Heart left ventricle (tissue), 16 donors: ENCODE measurements at regions not wholly inside any gene's neighbourhood (a gene's known extent, or its start where the extent isn't known, plus 50 kb on each side); places are given as distances from the start of the nearest gene placed in this dataset.

ENCODE experiments used
- ATAC-seq, 4 donors: fragments of 200-7000 bp; cut with Tn5 transposase; one replicate each; pipeline ENCODE4 v1.9.1; 2020 to 2022; ENCODE audit warnings: moderate library complexity in 4 of 4, mild to moderate bottlenecking in 3 of 4, moderate number of reproducible peaks in 1 of 4
- DNase-seq, 5 donors: peaks; one replicate each; pipeline ENCODE4 v3.0.0-alpha.2; 2020
- H3K27ac ChIP-seq, 12 donors: fragments of 200-600 bp; sonication (generic) in 4 of 12; one replicate each; pipeline versions ENCODE4 v1.5.0 to v1.8.0; 2016 to 2022; ENCODE audit warnings: mild to moderate bottlenecking in 2 of 12
- H3K27me3 ChIP-seq, 9 donors: fragments of 200-600 bp; sonication (generic) in 2 of 9; one replicate each; pipeline versions ENCODE4 v1.5.1 to v1.8.0; 2016 to 2022; ENCODE audit warnings: mild to moderate bottlenecking in 3 of 9
- H3K36me3 ChIP-seq, 9 donors: fragments of 200-600 bp; sonication (generic) in 2 of 9; one replicate each; pipeline versions ENCODE4 v1.5.0 to v1.8.0; 2018 to 2022; ENCODE audit warnings: mild to moderate bottlenecking in 2 of 9
- H3K4me1 ChIP-seq, 12 donors: fragments of 200-600 bp; sonication (generic) in 4 of 12; one replicate each; pipeline versions ENCODE4 v1.5.0 to v1.8.0; 2016 to 2022; ENCODE audit warnings: mild to moderate bottlenecking in 3 of 12
- H3K4me3 ChIP-seq, 12 donors: fragments of 200-600 bp; sonication (generic) in 4 of 12; one replicate each; pipeline versions ENCODE4 v1.5.0 to v1.8.0; 2017 to 2022; ENCODE audit warnings: mild to moderate bottlenecking in 9 of 12, moderate library complexity in 4 of 12
- H3K9me3 ChIP-seq, 12 donors: fragments of 200-600 bp; sonication (generic) in 4 of 12; one replicate each; pipeline versions ENCODE4 v1.5.0 to v1.8.0; 2016 to 2022; ENCODE audit warnings: mild to moderate bottlenecking in 1 of 12
- POLR2A ChIP-seq, 2 donors: fragments of 450-650 bp; IDR thresholded peaks; one replicate each; pipeline ENCODE4 v1.6.1; 2017; ENCODE audit warnings: antibody characterized with exemption in 2 of 2, mild to moderate bottlenecking in 2 of 2, moderate library complexity in 2 of 2
- WGBS, 4 donors: extraction: QIAGEN DNeasy Blood & Tissue Kit in 2 of 4; methylation state at CpG; one replicate each; pipeline versions ENCODE4 v1.1.5 to v1.1.7; 2013 to 2018; 5-methylcytosine and 5-hydroxymethylcytosine counted together
- intact Hi-C, 10 donors: fragments of 100-400 bp; cut with DNase I; formaldehyde crosslinking; loops; one replicate each; pipeline versions ENCODE4 v1.11.1 to v1.14.2; 2022
- TF ChIP-seq, protein P1 (sequence below), 12 donors: fragments of 200-600 bp; sonication (generic) in 4 of 12; IDR thresholded peaks; one replicate each; pipeline versions ENCODE4 v1.5.0 to v1.8.0; 2018 to 2022; ENCODE audit warnings: antibody characterized with exemption in 12 of 12, mild to moderate bottlenecking in 5 of 12
- donor health status: ischemic (EF 13 %, LVEDD 7.1; RV severe dilation, severe dysfunction).
- donor health status: healthy with polysubstance abuse.
- donor health status: DM: no; HTN: yes; CAD: no.
- donor health status: DM: no; HTN: no; CAD: no.
- donor health status: ischemic (EF 25% LVEDD 6.9; RV normal size, moderate dysfunction).
- donor health status: ischemic (EF 25% LVEDD 5.7; RV mildly dilated, moderate dysfunction).
- donor health status: healthy.
- donor health status: DM: yes; HTN: yes; CAD: no.
- donor health status: ischemic (EF 35%, LVEDD 5.7; RV mildly dilated, moderate dysfunction).
- donor health status: nonischemic (EF 11% LVEDD 7.7; RV severe dilation, severe dysfunction).
- donor health status: DM: yes; HTN: yes; CAD: no.
- donor health status: PGD.
- donor health status: ischemic (EF 29% LVEDD 5.4; RV normal size, mild dysfunction).
- donor health status: nonischemic (EF 23%, LVEDD 6.1; RV moderate dilation, normal function).

DNA sequence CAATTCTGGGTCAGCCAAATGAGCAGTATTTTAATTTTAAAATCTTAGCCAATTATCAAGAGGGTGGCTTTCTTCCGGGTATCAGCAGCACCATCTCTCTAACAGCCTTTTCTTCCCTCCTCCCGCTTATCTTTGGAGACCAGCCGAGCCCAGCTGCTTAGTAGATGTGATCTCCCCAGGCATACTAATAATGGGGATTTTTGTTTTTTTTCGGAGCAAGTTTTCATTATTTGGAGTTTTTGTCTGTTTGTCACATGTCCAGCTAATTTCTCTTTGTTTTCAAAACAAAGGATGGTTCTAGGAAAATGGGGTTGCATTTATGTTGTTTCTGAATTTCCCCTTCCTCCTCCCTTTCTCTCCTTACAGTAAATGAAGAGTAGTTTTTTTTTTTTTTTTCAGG, 170.5 kb upstream of the MPHOSPH6 start:
- H3K27ac ChIP-seq: no peak overlapping the region
- intact Hi-C loops: loop anchor here in 1 of 10 donors (5.0 kb wide), 1 partner anchor 78 kb away; no protein-coding TSS in a partner anchor
- no peak for ATAC-seq
- H3K27me3 ChIP-seq: peaks cover 0 to 5% (median 0%) of the 10 kb centered on the region in 9 donors
- H3K4me1 ChIP-seq: peaks cover 0 to 5% (median 0%) of the 10 kb centered on the region in 12 donors
- DNase-seq: no peak
- no peak overlapping the region for H3K4me3 ChIP-seq
- H3K9me3 ChIP-seq: peaks cover 0 to 10% (median 0%) of the 10 kb centered on the region in 12 donors
- WGBS, 4 donors: 62 to 74% (median 70%) methylated on average over 4 of the region's 4 CpGs
- no peak for TF ChIP-seq POLR2A (IDR thresholded peaks at IDR 0.05)
- TF ChIP-seq, protein P1, sequence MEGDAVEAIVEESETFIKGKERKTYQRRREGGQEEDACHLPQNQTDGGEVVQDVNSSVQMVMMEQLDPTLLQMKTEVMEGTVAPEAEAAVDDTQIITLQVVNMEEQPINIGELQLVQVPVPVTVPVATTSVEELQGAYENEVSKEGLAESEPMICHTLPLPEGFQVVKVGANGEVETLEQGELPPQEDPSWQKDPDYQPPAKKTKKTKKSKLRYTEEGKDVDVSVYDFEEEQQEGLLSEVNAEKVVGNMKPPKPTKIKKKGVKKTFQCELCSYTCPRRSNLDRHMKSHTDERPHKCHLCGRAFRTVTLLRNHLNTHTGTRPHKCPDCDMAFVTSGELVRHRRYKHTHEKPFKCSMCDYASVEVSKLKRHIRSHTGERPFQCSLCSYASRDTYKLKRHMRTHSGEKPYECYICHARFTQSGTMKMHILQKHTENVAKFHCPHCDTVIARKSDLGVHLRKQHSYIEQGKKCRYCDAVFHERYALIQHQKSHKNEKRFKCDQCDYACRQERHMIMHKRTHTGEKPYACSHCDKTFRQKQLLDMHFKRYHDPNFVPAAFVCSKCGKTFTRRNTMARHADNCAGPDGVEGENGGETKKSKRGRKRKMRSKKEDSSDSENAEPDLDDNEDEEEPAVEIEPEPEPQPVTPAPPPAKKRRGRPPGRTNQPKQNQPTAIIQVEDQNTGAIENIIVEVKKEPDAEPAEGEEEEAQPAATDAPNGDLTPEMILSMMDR (IDR thresholded peaks at IDR 0.05): no peak
- H3K36me3 ChIP-seq: no peaks in the 10 kb centered on the region

DNA sequence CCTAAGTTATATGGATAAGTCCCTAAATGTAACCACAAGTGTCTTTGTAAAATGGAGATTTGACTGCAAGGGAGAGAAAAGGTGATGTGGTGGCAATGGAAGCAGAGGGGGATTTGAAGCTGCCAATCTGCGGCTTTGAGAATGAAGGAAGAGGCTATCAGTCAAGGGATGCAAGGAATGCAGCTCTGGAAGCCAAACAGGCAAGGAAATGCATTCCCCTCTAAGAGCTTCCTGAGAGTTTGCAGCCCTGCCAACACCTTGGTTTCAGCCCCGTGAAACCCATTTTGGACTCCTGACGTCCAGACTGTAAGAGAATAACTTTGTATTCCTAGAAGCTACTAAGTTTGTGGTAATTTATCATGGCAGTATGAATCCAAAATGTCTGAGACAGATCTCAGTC, 167.3 kb upstream of the MPHOSPH6 start:
- Histone ChIP-seq H3K4me1 (peaks cover 0 to 5% (median 0%) of the 10 kb centered on the region in 12 donors), H3K4me3 (no peak overlapping the region), H3K9me3 (peaks cover 0 to 10% (median 0%) of the 10 kb centered on the region in 12 donors), H3K36me3 (no peaks in the 10 kb centered on the region), H3K27ac (no peak overlapping the region), H3K27me3 (peaks cover 0 to 5% (median 0%) of the 10 kb centered on the region in 9 donors)
- TF ChIP-seq, protein P1 (IDR thresholded peaks at IDR 0.05): no peak
- TF ChIP-seq POLR2A (IDR thresholded peaks at IDR 0.05): no peak
- no peak for DNase-seq
- ATAC-seq: no peak
- intact Hi-C loops: loop anchor here in 1 of 10 donors (5.0 kb wide), 1 partner anchor 55 kb away; no protein-coding TSS in a partner anchor
- 8 to 19% (median 19%) methylated on average over 3 of the region's 3 CpGs for WGBS, 4 donors

DNA sequence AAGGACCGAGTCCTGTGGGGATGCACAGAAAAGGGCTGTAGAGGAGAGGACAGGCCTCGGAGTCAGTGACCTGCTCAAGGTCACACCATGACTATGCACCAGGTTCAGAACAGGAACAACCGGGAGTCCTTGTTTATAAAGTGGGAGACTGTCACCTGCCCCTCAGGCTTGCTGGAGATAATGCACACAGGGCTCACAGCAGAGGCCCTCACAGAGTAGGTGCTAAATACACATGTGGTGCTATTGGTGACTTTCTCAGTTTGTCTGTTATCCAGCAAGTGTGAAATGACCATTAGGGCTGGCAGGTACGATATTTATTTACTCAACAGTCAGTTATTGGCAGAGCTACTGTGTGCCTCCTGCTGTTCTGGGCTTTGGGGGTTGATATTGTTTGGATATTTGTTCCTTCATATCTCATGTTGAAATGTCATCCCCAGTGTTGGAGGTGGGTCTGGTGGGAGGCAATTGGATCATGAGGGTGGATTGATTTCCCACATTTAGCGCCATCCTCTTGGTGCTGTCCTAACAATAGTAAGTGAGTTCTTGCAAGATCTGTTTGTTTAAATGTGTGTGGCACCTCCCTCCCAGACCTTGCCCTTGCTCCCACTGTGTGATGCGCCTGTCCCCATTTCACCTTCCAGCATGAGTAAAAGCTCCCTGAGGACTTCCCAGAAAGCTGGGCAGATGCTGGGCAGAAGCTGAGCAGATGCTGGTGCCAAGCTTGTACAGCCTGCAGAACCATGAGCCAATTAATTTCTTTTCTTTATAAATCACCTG, 162.1 kb upstream of the MPHOSPH6 start:
- H3K4me3 ChIP-seq: no peak overlapping the region
- H3K36me3 ChIP-seq: no peaks in the 10 kb centered on the region
- H3K9me3 ChIP-seq: no peaks in the 10 kb centered on the region
- TF ChIP-seq POLR2A (IDR thresholded peaks at IDR 0.05): no peak
- TF ChIP-seq, protein P1 (IDR thresholded peaks at IDR 0.05): no peak
- H3K4me1 ChIP-seq: peaks cover 0 to 1% (median 0%) of the 10 kb centered on the region in 12 donors
- no peak for DNase-seq
- ATAC-seq: no peak
- H3K27me3 ChIP-seq: no peaks in the 10 kb centered on the region
- H3K27ac ChIP-seq: no peak overlapping the region
- 78 to 83% (median 81%) methylated on average over 6 of the region's 6 CpGs for WGBS, 4 donors
- intact Hi-C loops: no loop called here

DNA sequence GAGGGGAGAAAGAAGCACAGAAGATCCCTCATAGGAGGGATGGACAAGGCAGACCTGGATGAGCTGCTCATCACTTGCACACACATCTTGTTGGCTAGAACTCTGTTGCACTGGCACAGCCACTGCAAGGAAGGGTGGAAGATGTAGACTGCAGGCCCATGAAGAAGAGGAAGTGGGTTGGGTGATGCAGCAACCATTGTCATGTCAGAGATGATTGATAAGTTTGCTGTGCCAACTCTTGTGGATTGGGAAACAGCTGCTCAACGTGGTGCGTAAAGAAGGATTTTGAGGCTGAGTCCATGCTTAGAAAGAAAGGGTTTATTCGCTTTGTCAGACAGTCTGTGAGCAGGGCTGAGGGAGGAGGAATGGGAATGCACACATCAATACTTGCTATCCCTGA, 161.4 kb upstream of the MPHOSPH6 start:
- no peak for TF ChIP-seq POLR2A (IDR thresholded peaks at IDR 0.05)
- TF ChIP-seq, protein P1 (IDR thresholded peaks at IDR 0.05): no peak

More for the DNA sequence above, 161.4 kb upstream of the MPHOSPH6 start:
- no peaks in the 10 kb centered on the region for H3K36me3 ChIP-seq
- DNase-seq (no peak), ATAC-seq (no peak)
- 83 to 89% (median 86%) methylated on average over 3 of the region's 3 CpGs for WGBS, 4 donors
- no peaks in the 10 kb centered on the region for H3K4me1 ChIP-seq
- no peaks in the 10 kb centered on the region for H3K9me3 ChIP-seq
- intact Hi-C loops: no loop called here
- no peaks in the 10 kb centered on the region for H3K27me3 ChIP-seq
- no peak overlapping the region for H3K27ac ChIP-seq
- H3K4me3 ChIP-seq: no peak overlapping the region
